Activated T-helper 1 cell treated with anti-CD3 and anti-CD28 coated beads, Interleukin-12 subunit alpha, Interleukin-12 subunit beta, Interleukin-2, Interleukin-4 antibody, amounts not matched to agents 30 ng/mL and 10 ng/mL and 1 ng/mL, durations not matched to agents 14 hours and 24 hours and 36 hours (primary cell): ENCODE measurements at regions not wholly inside any gene's neighbourhood (a gene's known extent, or its start where the extent isn't known, plus 50 kb on each side); places are given as distances from the start of the nearest gene placed in this dataset.

Source experiments
- DNase-seq: peaks from one replicate; pipeline ENCODE4 v3.0.0; 2021; ENCODE audit warnings: low spot score
- H3K27ac Mint-ChIP-seq: one replicate; pipeline ENCODE4 v1.8.0; 2021; ENCODE audit warnings: mild to moderate bottlenecking, mixed read lengths
- H3K27me3 Mint-ChIP-seq: one replicate; pipeline ENCODE4 v1.8.0; 2022; ENCODE audit warnings: mild to moderate bottlenecking, moderate library complexity, mixed read lengths; ENCODE audit not compliant: insufficient read depth
- H3K36me3 Mint-ChIP-seq: one replicate; pipeline ENCODE4 v1.8.0; 2021; ENCODE audit warnings: low read depth, mixed read lengths
- H3K4me1 Mint-ChIP-seq: one replicate; pipeline ENCODE4 v1.8.0; 2021; ENCODE audit warnings: low read depth, mixed read lengths
- H3K4me3 Mint-ChIP-seq: one replicate; pipeline ENCODE4 v1.8.0; 2021; ENCODE audit warnings: mild to moderate bottlenecking, moderate library complexity, mixed read lengths
- H3K9me3 Mint-ChIP-seq: one replicate; pipeline ENCODE4 v1.8.0; 2021; ENCODE audit warnings: mixed read lengths
- intact Hi-C: fragments of 100-400 bp; cut with micrococcal nuclease; formaldehyde crosslinking; loops from one replicate; pipeline ENCODE4 v1.15.1; 2024

DNA sequence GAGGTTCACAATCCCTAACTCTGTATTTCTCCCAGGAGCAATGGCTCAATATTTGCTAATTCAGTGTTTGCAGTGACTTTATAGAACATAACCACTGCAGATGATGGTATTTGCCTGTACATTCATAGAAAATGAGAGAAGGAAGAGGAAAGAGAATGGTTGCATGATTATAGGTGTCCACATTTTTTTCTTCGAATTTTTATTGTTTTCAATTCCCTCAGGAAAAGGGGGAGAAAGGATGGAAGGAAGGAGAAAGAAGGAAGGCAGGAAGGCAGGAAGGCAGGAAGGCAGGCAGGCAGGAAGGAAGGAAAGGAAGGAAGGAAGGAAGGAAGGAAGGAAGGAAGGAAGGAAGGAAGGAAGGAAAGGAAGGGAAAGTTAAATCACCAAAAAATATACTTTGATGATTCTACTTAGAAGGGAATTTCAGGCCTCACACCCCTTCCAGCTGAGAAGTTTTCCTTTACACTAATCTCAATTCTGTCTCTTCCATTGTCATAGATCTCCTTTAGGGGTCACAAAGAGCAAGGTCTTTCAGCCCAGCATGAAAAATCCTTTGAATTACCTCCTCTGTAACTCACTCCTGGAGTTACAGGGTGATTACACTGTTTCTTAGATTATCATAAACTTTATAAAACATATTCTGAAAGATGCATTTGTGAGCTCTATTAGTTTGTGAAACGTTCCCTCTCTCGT, 118.8 kb upstream of the INHBA start:
- Mint-ChIP-seq H3K27me3 (peaks cover 1% of the 10 kb centered on the region), H3K36me3 (peaks cover 1% of the 10 kb centered on the region), H3K4me1 (peaks cover 18% of the 10 kb centered on the region), H3K27ac (no peak overlapping the region), H3K9me3 (peaks cover 11% of the 10 kb centered on the region), H3K4me3 (no peak overlapping the region)
- DNase-seq = no peak
- intact Hi-C loops = no loop called here

DNA sequence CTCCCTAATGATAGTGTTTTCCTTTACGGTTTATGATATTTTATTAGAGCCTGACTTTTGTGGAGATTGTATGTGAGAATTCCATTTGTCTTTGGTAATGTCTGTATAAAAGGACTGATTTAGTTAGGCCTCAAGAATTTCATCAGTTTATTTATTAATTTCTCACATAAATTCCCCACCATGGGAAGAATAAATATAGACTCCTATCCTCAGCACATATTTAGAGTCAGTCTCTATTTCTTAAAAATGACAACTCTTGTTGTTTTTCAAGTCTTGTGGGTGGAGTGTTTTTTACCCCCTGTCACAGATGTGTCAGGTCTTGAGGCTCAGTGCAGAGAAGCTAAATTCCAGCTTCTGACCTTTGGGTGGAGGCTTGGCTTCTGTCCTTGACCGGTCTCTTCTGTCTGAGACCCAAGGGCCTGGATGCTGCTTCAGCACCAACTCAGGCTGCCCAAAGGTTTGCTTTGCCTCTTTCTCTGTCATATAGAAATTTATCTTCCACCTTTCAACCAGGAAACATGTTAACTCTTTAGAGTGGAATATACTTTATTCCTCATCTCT, 117.3 kb upstream of the INHBA start:
- H3K9me3 Mint-ChIP-seq = peaks cover 11% of the 10 kb centered on the region
- peaks cover 1% of the 10 kb centered on the region for H3K27me3 Mint-ChIP-seq
- H3K4me1 Mint-ChIP-seq = peaks cover 32% of the 10 kb centered on the region
- H3K36me3 Mint-ChIP-seq = peaks cover 1% of the 10 kb centered on the region
- intact Hi-C loops = no loop called here
- H3K27ac Mint-ChIP-seq = no peak overlapping the region
- DNase-seq = no peak
- no peak overlapping the region for H3K4me3 Mint-ChIP-seq

DNA sequence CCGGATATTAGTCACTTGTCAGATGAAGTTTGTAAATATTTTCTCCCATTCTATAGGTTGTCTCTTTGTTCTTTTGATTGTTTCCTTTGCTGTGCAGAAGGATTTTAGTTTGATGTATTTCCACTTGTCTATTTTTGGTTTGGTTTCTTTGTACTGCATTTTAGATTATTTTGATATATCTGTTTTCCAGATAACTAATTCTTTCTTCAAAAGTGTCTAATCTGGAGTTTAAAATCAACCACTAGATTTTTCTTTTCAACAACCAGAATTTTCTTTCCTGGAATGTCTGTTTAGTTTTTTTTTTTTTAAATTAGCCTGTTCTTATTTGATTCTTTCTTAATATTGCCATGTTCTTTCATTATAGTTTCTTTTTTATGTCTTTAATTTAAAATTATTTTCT, 116.8 kb upstream of the INHBA start:
- Mint-ChIP-seq H3K36me3 (peaks cover 1% of the 10 kb centered on the region), H3K27me3 (peaks cover 1% of the 10 kb centered on the region), H3K4me3 (no peak overlapping the region), H3K4me1 (peaks cover 37% of the 10 kb centered on the region), H3K9me3 (peaks cover 11% of the 10 kb centered on the region), H3K27ac (no peak overlapping the region)
- intact Hi-C loops = no loop called here
- DNase-seq = no peak

DNA sequence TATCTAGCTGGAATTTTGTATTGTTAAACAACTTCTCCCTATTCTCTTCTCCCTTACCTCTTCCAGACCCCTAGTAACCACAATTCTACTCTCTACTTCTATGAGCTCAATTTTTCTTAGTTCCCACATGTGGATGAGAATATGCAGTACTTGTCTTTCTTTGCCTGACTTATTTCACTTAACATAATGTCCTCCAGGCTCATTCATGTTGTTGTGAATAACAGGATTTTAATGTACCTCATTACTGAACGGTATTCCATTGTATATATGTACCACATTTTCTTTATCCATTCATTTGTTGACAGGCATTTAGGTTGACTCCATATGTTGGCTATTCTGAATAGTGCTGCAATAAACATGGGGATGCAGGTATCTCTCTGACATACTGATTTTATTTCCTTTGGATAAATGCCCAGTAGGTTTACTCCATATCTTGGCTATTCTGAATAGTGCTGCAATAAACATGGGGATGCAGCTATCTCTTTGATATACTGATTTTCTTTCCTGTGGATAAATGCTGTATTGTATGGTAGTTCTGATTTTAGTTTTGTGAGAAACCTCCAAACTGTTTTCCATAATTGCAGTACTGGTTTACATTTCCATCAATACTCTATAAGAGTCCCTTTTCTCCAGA, 116.0 kb upstream of the INHBA start:
- Mint-ChIP-seq H3K36me3 (peaks cover 1% of the 10 kb centered on the region), H3K4me1 (peaks cover 45% of the 10 kb centered on the region), H3K4me3 (no peak overlapping the region), H3K27me3 (peaks cover 1% of the 10 kb centered on the region), H3K9me3 (peaks cover 11% of the 10 kb centered on the region), H3K27ac (no peak overlapping the region)
- DNase-seq = no peak
- intact Hi-C loops = no loop called here

DNA sequence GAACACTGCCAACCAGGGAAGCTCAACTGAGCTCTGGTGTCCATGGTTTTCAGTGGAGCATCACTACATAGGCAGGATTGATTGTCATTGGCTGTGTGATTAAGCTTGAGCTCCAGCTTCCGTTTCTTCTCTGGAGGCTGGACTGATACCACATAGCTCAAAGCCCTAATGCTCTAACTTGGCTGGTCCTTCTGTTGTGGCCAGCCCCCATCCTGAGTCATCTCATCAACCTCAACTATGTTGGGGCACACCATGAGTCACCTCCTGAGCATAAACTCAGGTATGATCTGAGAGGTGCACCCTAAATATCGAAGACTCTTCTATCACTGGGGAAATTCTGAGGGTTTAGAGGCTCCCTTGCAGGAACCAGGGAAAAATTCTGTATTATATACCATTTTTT, 114.5 kb upstream of the INHBA start:
- peaks cover 6% of the 10 kb centered on the region for H3K36me3 Mint-ChIP-seq
- peak; percentile 25 for DNase-seq
- H3K27me3 Mint-ChIP-seq = peaks cover 1% of the 10 kb centered on the region
- peaks cover 11% of the 10 kb centered on the region for H3K9me3 Mint-ChIP-seq
- intact Hi-C loops = loop anchor here (1.0 to 2.0 kb wide), 2 partner anchors 64 to 85 kb away; no protein-coding TSS in a partner anchor
- peaks cover 49% of the 10 kb centered on the region for H3K4me1 Mint-ChIP-seq
- H3K4me3 Mint-ChIP-seq = no peak overlapping the region
- H3K27ac Mint-ChIP-seq = peak overlapping the region; percentile 56

DNA sequence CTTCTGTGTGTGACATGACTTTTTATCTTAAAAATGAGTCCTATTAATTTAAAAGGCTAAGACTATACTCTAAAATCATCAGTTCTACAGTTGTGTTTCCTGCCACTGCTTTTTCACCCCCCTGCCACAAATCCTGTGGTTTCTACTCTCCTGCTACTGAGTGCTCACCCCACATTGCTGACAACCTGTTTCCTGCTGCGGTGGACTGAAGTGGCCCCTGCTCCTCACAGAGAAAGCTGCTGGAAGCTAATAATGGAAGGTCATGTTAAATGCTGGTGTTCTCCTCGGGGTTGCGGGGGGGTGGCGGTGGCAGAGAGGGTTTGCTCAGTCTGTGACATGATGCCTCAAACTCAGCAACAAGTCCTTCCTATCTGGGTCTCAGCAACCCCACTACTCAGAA, 113.2 kb upstream of the INHBA start:
- peak; percentile 15 for DNase-seq
- Mint-ChIP-seq H3K4me1 (peaks cover 49% of the 10 kb centered on the region), H3K9me3 (peaks cover 7% of the 10 kb centered on the region), H3K27me3 (peaks cover 1% of the 10 kb centered on the region), H3K36me3 (peaks cover 4% of the 10 kb centered on the region), H3K4me3 (no peak overlapping the region), H3K27ac (peak overlapping the region; percentile 32)
- intact Hi-C loops = loop anchor here (2.0 kb wide), 1 partner anchor 83 kb away; no protein-coding TSS in a partner anchor

DNA sequence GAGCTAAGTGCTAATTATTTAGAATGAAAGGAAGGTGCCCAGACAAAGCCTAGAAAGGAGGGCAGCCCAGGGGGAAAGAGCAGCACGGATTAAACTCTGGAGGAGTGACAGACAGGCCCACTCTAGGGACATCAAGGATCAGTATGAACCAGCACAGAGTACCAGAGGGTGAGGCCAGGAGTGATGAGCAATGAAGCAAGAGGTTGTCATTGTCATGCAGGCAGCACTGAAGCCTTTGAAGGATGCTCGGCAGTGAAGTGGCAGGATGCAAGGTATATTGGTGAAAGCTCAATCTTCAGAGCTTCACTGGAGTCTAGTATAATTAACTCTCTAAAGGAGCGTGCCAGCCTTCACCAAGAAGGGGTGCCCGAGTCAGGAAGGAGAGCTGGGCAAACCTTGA, 112.0 kb upstream of the INHBA start:
- peaks cover 49% of the 10 kb centered on the region for H3K4me1 Mint-ChIP-seq
- peaks cover 4% of the 10 kb centered on the region for H3K36me3 Mint-ChIP-seq
- no peaks in the 10 kb centered on the region for H3K27me3 Mint-ChIP-seq
- no peak overlapping the region for H3K27ac Mint-ChIP-seq
- peak overlapping the region; percentile 27 for H3K4me3 Mint-ChIP-seq
- peaks cover 7% of the 10 kb centered on the region for H3K9me3 Mint-ChIP-seq
- no peak for DNase-seq
- intact Hi-C loops = no loop called here

DNA sequence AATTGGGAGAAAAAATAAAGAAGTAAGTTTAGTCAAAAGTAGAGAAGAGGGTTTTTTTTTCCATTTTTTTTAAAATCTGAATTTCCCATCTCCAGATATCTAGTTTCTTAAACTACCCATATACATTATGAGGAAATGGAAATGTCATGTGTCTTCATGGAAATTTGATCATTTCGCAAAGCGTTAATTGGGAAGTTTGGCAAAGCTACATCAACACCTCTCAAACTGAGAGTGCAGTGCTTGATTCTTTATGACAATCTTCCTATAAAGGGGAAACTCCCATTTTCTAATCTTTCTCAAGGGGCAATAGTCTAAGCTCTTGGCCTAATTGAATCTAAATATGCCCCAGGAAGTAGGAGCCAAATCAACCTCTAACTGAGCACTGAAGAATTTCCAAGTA, 110.4 kb upstream of the INHBA start:
- peaks cover 4% of the 10 kb centered on the region for H3K36me3 Mint-ChIP-seq
- peaks cover 40% of the 10 kb centered on the region for H3K4me1 Mint-ChIP-seq
- H3K9me3 Mint-ChIP-seq = no peaks in the 10 kb centered on the region
- no peak overlapping the region for H3K27ac Mint-ChIP-seq
- H3K4me3 Mint-ChIP-seq = no peak overlapping the region
- intact Hi-C loops = no loop called here
- no peak for DNase-seq
- no peaks in the 10 kb centered on the region for H3K27me3 Mint-ChIP-seq

DNA sequence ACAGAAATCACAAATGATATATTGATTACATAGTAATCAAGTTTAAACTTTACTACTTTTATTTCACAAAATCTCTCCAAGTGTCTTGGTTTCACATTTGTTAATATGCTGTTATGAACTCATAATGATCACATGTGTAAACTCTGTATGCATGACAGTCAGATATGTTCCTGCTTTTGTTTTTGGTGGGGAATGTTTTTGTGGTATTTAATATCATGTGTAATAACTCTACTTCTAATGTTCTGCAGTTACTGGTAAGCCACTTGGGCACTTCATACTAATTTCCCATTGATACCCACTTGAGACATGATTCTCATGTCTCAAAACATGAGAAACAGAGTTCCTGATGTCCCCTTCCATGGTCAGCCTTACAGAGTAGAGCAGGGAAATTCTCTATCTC, 109.1 kb upstream of the INHBA start:
- peaks cover 33% of the 10 kb centered on the region for H3K4me1 Mint-ChIP-seq
- intact Hi-C loops = no loop called here
- H3K27ac Mint-ChIP-seq = no peak overlapping the region
- H3K9me3 Mint-ChIP-seq = peaks cover under 1% of the 10 kb centered on the region
- peaks cover 4% of the 10 kb centered on the region for H3K36me3 Mint-ChIP-seq
- H3K4me3 Mint-ChIP-seq = no peak overlapping the region
- H3K27me3 Mint-ChIP-seq = no peaks in the 10 kb centered on the region
- DNase-seq = no peak

DNA sequence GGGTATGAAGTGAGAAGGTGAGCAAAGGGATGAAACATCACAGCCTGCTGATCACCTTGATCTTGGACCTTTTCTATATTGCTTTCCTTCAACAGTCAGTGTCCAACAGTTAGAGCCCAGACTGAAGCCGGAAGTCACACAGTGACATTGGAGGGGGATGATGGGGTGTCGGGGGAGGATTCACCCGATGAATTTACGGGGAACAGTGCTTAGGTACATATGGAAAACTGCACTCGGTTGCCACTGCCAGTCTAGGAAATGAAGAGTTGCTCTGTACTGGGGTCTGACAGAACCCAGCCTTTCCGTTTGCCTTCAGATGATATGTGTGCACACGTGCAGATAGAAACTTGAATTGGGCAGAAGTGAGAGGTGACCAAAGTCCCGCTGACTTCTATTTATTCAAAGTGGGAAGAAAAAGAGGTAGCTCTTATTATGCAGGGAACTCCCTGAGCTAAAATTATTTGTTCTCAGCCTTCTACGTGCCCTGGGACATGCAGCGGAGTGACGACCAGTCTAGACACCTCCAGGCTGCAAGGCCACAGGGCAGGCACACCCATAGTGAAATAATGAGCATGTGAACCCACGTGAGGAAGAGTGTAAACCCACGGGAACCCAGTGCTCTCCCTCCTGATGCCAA, 107.2 kb upstream of the INHBA start:
- Mint-ChIP-seq H3K4me1 (peaks cover 16% of the 10 kb centered on the region), H3K27me3 (no peaks in the 10 kb centered on the region), H3K4me3 (no peak overlapping the region), H3K36me3 (peaks cover 4% of the 10 kb centered on the region), H3K9me3 (peaks cover 4% of the 10 kb centered on the region), H3K27ac (no peak overlapping the region)
- DNase-seq = no peak
- intact Hi-C loops = no loop called here

DNA sequence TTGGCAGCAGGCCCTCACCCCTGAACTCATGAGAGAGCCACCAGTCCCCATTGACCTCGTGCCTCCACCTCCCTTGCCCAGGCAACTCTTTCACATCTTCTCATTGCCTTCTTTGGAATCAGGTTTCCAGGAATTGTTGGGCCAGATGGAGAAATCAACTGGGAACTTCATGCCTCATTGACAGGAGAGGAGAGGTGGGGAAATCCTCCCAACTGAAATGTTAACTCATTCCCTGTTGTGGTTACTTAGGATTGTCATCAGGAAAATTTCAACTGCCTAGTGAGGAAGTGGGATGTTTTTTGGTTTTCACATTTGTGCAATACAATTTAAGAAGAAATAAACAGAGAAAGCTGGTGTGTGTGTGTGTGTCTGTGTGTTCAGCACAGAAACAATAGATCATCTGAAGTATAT, 106.6 kb upstream of the INHBA start:
- H3K4me1 Mint-ChIP-seq = peaks cover 11% of the 10 kb centered on the region
- no peak for DNase-seq
- peaks cover 4% of the 10 kb centered on the region for H3K36me3 Mint-ChIP-seq
- intact Hi-C loops = no loop called here
- H3K9me3 Mint-ChIP-seq = peaks cover 4% of the 10 kb centered on the region
- H3K27me3 Mint-ChIP-seq = no peaks in the 10 kb centered on the region
- no peak overlapping the region for H3K27ac Mint-ChIP-seq
- H3K4me3 Mint-ChIP-seq = no peak overlapping the region

DNA sequence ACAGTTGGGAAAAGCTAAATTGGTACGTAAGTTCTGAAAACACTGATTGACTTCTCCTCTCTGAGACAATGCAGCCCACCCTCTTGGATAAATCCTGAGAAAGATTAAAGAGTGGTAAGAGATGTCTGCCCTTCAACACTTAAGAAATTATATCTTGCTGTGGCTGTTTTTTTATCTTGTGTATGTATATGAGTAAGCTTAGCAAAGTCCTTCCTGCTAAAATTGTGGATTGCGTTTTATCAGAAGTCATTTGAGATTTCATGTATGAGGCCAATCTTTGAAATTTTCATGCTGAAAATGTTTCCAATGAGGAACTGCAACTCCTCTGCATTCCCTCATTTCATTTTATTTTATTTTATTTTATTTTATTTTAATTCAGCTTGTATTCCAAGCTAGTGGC, 106.2 kb upstream of the INHBA start:
- Mint-ChIP-seq H3K4me3 (no peak overlapping the region), H3K27me3 (no peaks in the 10 kb centered on the region), H3K36me3 (peaks cover 4% of the 10 kb centered on the region), H3K9me3 (peaks cover 4% of the 10 kb centered on the region), H3K4me1 (peaks cover 6% of the 10 kb centered on the region), H3K27ac (no peak overlapping the region)
- DNase-seq = no peak
- intact Hi-C loops = no loop called here

DNA sequence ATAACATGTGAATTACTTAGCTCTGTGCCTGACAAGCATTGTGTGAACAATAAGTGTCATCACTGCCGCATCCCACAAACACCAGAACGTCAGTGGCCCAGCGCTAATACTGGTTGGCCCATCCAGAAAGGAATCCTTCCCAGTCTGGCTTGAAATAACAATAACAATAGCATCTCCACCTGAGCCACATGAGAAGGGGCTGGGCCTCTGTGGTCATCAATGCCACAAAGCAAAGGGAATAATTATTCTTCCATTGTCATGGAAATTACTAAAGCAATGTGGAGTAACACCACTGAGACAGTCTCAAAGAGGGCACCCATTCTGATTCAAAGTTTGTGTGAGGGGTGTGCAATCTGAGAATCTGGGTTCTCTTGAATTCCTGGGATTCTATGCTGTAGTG, 105.7 kb upstream of the INHBA start:
- no peak for DNase-seq
- H3K36me3 Mint-ChIP-seq = peaks cover 4% of the 10 kb centered on the region
- peaks cover 4% of the 10 kb centered on the region for H3K9me3 Mint-ChIP-seq
- peaks cover 3% of the 10 kb centered on the region for H3K4me1 Mint-ChIP-seq
- H3K27me3 Mint-ChIP-seq = no peaks in the 10 kb centered on the region
- no peak overlapping the region for H3K27ac Mint-ChIP-seq
- intact Hi-C loops = no loop called here
- no peak overlapping the region for H3K4me3 Mint-ChIP-seq
